ENCODE measurements at regions not wholly inside any gene's neighbourhood (a gene's known extent, or its start where the extent isn't known, plus 50 kb on each side); places are given as distances from the start of the nearest gene placed in this dataset.

GRCh38 chr16:7268182-7268581, 64.5 kb upstream of the RBFOX1 start:
- Mint-ChIP-seq H3K36me3 (ENCODE audit: unreplicated experiment) (peaks cover 9% of the 10 kb centered on the region), H3K27me3 (ENCODE audit: unreplicated experiment) (no peaks in the 10 kb centered on the region), H3K9me3 (ENCODE audit: unreplicated experiment) (peaks cover 5% of the 10 kb centered on the region), H3K4me3 (ENCODE audit: unreplicated experiment) (no peak overlapping the region), H3K4me1 (ENCODE audit: low read depth, unreplicated experiment) (no peaks in the 10 kb centered on the region), H3K27ac (ENCODE audit: unreplicated experiment) (no peak overlapping the region)
- peak; percentile 79 for TF ChIP-seq CTCF (IDR thresholded peaks at IDR 0.05; ENCODE audit: partially characterized antibody, unreplicated experiment)
- no peak for DNase-seq

- Mint-ChIP-seq H3K4me3 (ENCODE audit: unreplicated experiment) (peak overlapping the region; percentile 18), H3K9me3 (ENCODE audit: unreplicated experiment) (peaks cover 3% of the 10 kb centered on the region), H3K27me3 (ENCODE audit: unreplicated experiment) (no peaks in the 10 kb centered on the region), H3K36me3 (ENCODE audit: unreplicated experiment) (peaks cover 6% of the 10 kb centered on the region), H3K27ac (ENCODE audit: unreplicated experiment) (no peak overlapping the region), H3K4me1 (ENCODE audit: low read depth, unreplicated experiment) (no peaks in the 10 kb centered on the region)
- no peak for DNase-seq
- TF ChIP-seq CTCF (IDR thresholded peaks at IDR 0.05; ENCODE audit: partially characterized antibody, unreplicated experiment) = no peak
These were observed 75.6 kb upstream of the RBFOX1 start for GRCh38 chr16:7257016-7257415.

- H3K36me3 Mint-ChIP-seq (ENCODE audit: unreplicated experiment) = no peaks in the 10 kb centered on the region
- no peak for DNase-seq
These were observed 86.1 kb upstream of the RBFOX1 start for GRCh38 chr16:7246578-7246977.

GRCh38 chr16:7239547-7239946, 93.1 kb upstream of the RBFOX1 start:
- H3K4me3 Mint-ChIP-seq (ENCODE audit: unreplicated experiment) = no peak overlapping the region
- no peaks in the 10 kb centered on the region for H3K36me3 Mint-ChIP-seq (ENCODE audit: unreplicated experiment)
- no peak for TF ChIP-seq CTCF (IDR thresholded peaks at IDR 0.05; ENCODE audit: partially characterized antibody, unreplicated experiment)
- peaks cover 7% of the 10 kb centered on the region for H3K4me1 Mint-ChIP-seq (ENCODE audit: low read depth, unreplicated experiment)
- no peak for DNase-seq
- H3K27ac Mint-ChIP-seq (ENCODE audit: unreplicated experiment) = no peak overlapping the region
- peaks cover 2% of the 10 kb centered on the region for H3K27me3 Mint-ChIP-seq (ENCODE audit: unreplicated experiment)
- peaks cover 8% of the 10 kb centered on the region for H3K9me3 Mint-ChIP-seq (ENCODE audit: unreplicated experiment)

More at GRCh38 chr16:7246578-7246977, 86.1 kb upstream of the RBFOX1 start:
- H3K27me3 Mint-ChIP-seq (ENCODE audit: unreplicated experiment) = peaks cover 2% of the 10 kb centered on the region
- no peaks in the 10 kb centered on the region for H3K9me3 Mint-ChIP-seq (ENCODE audit: unreplicated experiment)
- H3K4me1 Mint-ChIP-seq (ENCODE audit: low read depth, unreplicated experiment) = no peaks in the 10 kb centered on the region
- no peak overlapping the region for H3K27ac Mint-ChIP-seq (ENCODE audit: unreplicated experiment)
- no peak overlapping the region for H3K4me3 Mint-ChIP-seq (ENCODE audit: unreplicated experiment)
- TF ChIP-seq CTCF (IDR thresholded peaks at IDR 0.05; ENCODE audit: partially characterized antibody, unreplicated experiment) = no peak

GRCh38 chr16:7236824-7237410, 95.7 kb upstream of the RBFOX1 start:
- H3K9me3 Mint-ChIP-seq (ENCODE audit: unreplicated experiment) = peaks cover 8% of the 10 kb centered on the region
- H3K4me3 Mint-ChIP-seq (ENCODE audit: unreplicated experiment) = no peak overlapping the region
- no peak for DNase-seq
- peaks cover 2% of the 10 kb centered on the region for H3K27me3 Mint-ChIP-seq (ENCODE audit: unreplicated experiment)
- H3K4me1 Mint-ChIP-seq (ENCODE audit: low read depth, unreplicated experiment) = peaks cover 7% of the 10 kb centered on the region
- no peaks in the 10 kb centered on the region for H3K36me3 Mint-ChIP-seq (ENCODE audit: unreplicated experiment)
- H3K27ac Mint-ChIP-seq (ENCODE audit: unreplicated experiment) = peak overlapping the region; percentile 75
- no peak for TF ChIP-seq CTCF (IDR thresholded peaks at IDR 0.05; ENCODE audit: partially characterized antibody, unreplicated experiment)

Measured in glutamatergic neuron (in vitro differentiated cells).